HG02885 (cell line): ENCODE measurements at regions not wholly inside any gene's neighbourhood (a gene's known extent, or its start where the extent isn't known, plus 50 kb on each side); places are given as distances from the start of the nearest gene placed in this dataset.
"Not testable (repeated sequence)": the region's sequence is repeated elsewhere in the genome, so short reads cannot be mapped to it uniquely, and the experiment has no call there.

Source experiments
- ATAC-seq: cut with Tn5 transposase; IDR thresholded peaks from one replicate; pipeline ENCODE4 v1.9.1; 2021; ENCODE audit warnings: mild to moderate bottlenecking; ENCODE audit not compliant: unreplicated experiment, poor library complexity

GRCh38 chr6:170139046-170139445, 151.8 kb downstream of the DLL1 start:
- ATAC-seq = not testable (repeated sequence)

- no peak for ATAC-seq
Observed at GRCh38 chr6:170137911-170138910, 152.7 kb downstream of the DLL1 start.

GRCh38 chr6:170137176-170137891, 153.5 kb downstream of the DLL1 start:
- ATAC-seq = no peak

DNA sequence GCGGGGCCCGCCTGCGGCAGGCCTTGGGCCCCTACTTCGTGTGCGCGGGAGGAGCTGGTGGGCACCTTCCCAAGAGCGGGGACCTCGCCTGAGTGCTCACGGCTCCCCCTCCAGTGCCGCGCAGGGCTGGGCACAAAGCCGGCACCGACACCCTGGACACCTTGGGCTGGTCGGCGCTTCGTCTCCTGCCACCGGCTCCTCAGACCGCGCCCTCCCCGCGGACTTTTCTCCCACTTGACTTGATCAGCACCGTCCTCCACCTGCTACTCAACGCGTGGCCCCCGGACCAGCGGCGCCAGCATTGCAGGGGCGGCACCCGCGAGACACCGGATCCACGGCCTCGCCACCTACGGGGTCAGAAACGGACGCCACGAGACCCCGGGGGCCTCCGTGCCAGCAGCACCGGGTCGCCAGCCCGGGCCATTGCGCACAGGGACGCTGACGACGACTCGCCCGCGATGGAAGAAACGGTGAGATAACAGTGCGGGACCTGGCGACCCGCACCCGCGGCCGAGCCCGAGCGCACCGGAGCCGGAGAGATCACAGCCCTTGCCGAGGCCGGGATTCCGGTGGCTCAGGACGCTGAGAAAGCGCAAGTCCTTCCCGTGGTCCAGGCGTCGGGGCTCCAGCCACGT, 154.2 kb downstream of the DLL1 start:
- ATAC-seq = no peak

- ATAC-seq = no peak
Observed at GRCh38 chr6:170135821-170136471, 154.9 kb downstream of the DLL1 start.

DNA sequence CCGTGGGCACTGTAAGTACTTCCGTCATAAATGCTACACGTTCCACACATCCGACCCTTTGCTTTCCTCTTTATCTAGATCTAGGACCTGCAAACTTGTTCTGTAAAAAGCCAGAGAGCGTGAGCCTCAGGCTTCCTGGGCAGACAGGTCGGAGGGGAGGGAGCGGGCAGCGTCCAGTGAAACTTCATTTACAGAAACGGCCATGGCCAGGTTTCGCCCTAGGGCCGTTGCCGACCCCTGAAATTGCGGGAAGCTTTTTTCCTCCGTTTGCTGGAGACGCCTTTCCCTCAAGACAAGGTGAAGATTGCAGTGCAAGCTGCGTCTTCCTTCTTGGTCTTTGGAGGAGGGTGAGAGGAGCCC, 155.4 kb downstream of the DLL1 start:
- no peak for ATAC-seq

DNA sequence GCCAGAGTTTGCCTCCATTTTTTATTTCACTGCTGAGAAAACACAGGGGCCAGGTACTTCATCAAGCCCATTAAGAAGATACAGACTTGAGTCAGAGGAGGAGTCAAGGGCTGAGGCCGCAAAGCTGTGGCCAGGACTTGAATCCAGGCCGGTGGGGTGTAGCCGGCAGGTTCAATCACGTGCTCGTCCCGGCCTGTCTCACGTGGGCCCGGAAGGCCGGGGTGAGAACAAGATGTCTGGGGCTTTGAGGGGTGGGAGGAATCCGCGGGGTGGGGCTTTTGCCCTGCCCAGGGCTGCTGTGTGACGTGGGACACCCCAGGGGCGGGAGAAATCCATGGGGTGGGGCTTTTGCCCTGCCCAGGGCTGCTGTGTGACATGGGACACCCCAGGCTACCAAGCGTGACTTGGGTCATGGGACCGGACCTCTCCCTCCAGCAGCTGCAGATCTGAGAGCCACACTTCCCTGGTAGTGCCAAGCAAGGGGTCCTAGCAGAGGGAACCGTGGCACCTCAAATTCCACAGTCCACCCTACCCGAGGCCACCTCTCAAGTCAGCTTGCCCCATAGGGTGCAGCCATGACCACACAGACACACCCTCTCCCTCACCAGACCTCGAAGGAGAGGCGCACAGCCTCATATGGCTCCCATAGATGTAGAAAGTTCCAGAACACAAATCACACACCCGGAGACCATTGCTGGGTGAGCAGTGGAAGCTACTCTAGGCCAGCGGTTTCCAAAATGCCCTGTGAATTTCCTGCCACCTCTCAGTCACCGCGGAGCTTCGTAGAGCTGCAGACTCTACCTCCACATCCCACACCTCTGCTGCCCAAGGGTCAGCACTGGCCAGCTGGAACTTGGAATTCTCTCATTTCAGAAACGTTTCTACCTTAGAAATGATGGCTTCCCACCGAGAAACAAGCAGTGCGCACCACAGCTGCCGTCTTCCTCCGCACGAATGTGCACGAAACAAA, 156.1 kb downstream of the DLL1 start:
- ATAC-seq = no peak

GRCh38 chr6:170134031-170134470, 156.8 kb downstream of the DLL1 start:
- ATAC-seq = no peak

DNA sequence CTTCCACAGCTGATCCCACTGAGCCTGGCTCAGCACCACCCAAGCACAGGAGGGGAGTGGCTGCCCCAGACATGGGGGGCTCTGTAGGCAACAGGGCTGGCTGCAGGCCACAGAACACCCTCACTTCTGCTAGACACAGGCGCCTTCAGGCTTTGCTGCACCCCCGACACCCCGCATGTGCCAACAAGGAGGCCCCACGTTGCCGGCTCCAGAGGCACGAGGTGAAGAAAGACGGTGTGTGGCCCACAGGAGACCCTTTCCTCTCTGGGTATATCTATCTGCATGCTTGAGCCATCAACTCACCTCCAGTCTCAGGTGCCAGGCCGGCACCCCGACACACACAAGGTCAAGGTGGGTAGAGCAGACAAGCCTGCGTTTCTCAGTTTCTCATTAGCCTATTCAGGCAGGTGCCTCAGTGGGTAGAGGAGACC, 158.3 kb downstream of the DLL1 start:
- ATAC-seq = no peak

DNA sequence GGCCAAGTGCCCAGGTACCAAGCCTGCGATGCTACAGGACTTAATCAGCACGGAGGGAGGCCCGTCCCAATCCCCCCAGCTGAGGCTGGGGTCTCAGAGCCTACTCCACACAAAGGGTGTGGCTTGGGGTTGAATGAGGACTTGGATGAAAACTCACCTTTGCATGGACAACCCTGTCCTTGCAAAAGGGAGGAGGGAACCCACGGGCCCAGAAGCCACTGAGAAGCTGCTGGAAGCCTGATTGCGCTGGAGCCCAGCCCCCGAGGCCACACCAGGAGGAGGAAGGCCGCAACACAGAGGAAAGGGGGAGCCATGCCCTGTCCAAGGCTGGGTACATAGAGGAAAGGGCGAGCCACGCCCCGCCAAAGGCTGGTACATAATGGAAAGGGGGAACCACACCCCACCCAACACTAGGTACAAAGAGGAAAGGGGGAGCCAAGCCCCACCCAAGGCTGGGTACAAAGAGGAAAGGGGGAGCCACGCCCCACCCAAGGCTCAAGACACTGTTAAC, 158.8 kb downstream of the DLL1 start:
- no peak for ATAC-seq

GRCh38 chr6:170131351-170131750, 159.5 kb downstream of the DLL1 start:
- no peak for ATAC-seq

DNA sequence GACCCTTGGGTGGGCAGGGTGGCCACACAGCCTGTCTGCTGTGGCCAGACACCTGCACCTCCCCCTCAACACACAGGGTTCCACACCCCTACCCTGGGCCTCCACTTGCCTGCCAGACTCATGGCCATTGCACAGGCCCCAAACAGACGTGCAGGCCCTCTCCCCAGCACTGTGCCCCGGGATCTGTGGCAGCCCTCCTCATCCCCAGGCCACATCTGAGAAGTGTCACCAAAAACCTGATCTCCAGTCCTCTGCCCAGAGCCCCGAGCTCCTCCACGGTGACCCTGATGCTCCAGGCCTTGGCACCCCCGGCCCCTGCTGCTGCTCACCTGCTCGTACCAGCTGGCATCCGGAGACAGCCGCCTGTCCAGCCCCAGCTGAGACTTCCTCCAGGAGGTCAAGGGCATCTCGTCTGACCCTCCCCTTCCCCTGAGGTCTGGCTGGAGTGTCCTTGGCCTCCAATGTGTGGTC, 160.1 kb downstream of the DLL1 start:
- ATAC-seq = no peak

GRCh38 chr6:170130201-170130621, 160.7 kb downstream of the DLL1 start:
- no peak for ATAC-seq

DNA sequence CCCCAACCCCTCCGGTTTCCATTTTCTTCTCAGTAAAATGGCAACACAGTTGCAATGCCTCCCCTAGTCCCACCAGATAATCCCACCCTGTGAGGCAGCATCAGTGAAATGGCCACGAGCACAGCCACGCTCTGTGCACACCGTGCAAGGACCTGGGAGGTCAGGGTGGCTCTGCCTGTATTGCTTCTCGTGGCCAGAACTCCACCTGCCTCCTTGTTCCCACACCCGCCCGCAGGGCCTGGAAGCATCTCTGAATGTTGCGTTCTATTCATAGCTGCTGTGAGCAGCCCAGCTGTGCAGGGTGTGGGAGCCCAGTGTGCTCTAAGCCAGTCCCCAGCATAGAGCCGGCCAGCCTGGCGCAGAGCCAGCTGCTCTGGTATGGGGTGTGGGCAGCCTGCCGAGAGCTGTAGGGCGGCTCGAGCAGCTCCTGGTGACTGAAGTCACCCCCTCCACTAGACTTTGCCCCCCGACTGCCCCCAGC, 161.1 kb downstream of the DLL1 start:
- ATAC-seq = no peak

DNA sequence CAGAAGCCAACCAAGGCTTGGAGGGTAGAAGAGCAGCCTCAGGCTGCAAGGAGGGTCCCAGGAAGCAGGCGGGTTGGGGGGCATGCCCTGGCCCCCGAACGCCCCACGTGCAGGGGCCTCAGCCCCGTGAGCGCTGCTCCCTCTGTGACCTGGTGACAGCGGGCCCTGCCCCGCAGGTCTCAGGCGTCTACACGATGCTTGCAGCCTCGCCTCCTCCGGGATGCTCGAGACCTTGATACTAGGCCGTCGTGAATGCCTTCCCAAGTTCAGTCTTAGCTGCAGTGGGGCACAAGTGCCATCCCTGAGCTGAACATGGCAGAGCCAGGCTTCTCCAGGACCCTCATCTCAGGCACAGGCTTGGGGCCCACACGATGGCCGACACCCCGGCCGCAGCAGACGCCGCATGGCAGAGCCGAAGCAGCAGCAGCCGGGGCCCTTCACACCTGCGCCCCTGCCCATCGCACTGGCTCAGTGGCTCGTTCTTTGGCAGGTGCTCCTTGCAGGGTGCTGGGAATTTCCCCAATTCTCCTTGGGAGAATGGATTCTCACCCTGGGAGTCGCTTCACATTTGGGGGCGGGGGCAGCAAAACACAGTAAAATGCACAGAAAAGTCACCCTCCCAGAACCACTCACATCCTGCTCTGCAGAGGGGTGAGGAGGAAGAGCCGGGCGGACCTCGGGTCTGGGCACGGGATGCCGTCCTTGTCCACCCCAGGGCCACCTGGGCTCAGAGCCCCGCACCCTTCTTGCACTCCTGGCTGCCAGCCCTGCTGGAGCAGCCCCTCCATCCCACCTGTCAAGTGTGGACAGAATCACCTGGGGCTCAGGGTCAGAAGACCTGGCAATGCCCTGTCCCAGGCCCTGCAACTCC, 161.8 kb downstream of the DLL1 start:
- no peak for ATAC-seq

DNA sequence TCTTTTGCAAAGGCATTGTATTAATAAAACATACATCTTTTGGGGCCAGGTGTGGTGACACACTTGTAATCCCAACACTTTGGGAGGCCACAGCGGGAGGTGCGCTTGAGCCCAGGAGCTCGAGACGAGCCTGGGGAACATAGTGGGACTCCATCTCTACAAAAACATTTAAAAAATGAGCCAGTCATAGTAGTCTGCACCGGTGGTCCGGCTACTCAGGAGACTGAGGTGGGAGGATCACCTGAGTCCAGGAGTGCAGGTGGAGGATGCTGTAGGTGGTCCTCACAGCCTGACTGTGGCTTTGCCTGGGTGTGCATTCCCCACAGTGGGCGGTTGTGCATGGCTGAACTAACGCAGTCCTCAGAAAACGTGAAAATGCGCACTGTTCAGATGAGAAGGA, 162.5 kb downstream of the DLL1 start:
- ATAC-seq = no peak

DNA sequence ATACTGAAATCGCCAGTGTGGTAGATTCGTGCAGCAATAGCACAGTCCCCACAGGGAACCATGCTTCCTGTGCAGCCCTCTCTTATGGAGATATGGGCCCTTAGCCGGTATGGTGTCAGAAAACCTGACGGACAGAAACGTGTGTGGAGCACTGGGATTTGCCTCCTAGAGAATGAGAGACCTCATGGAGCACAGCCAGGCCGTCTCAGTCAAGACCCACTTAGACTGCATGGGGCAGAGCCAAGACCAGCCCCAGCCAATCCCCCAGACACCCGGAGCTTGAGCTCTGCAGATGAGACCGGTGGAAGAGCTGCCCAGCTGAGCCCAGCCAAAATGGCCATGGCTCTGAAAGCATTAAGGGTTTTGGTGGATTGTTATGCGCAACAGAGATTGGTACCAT, 163.7 kb downstream of the DLL1 start:
- no peak for ATAC-seq
